OCI-M1 (cell line): ENCODE measurements at regions not wholly inside any gene's neighbourhood (a gene's known extent, or its start where the extent isn't known, plus 50 kb on each side); places are given as distances from the start of the nearest gene placed in this dataset.

Source experiments
- DNase-seq: peaks from one replicate; lab custom pipeline; 2025; lab: John Stamatoyannopoulos, UW

DNA sequence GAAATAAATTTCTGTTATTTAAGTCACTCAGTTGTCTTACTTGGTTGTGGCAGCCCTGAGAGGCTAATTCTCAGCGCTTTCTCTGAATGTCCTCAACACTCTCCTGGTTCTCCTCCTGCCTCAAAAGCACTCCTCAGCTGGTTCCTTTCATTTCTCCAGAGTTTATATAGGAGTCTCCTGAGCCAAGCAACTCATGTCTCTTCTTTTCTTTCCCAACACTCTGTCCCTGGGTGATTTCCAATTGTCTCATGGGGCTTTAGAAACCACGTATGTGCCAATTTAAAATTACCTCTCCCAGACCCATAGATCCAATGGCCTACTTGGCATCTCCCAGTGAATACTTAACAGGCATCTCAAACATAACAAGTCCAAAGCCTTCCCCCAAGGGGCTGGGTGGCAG lies 184.3 kb downstream of the TTC32 start:
- DNase-seq = no peak

- no peak for DNase-seq
Measured at GRCh38 chr2:19714926-19715325, 186.9 kb downstream of the TTC32 start.

- DNase-seq = no peak
Measured at GRCh38 chr2:19712850-19713249, 188.9 kb downstream of the TTC32 start.

DNA sequence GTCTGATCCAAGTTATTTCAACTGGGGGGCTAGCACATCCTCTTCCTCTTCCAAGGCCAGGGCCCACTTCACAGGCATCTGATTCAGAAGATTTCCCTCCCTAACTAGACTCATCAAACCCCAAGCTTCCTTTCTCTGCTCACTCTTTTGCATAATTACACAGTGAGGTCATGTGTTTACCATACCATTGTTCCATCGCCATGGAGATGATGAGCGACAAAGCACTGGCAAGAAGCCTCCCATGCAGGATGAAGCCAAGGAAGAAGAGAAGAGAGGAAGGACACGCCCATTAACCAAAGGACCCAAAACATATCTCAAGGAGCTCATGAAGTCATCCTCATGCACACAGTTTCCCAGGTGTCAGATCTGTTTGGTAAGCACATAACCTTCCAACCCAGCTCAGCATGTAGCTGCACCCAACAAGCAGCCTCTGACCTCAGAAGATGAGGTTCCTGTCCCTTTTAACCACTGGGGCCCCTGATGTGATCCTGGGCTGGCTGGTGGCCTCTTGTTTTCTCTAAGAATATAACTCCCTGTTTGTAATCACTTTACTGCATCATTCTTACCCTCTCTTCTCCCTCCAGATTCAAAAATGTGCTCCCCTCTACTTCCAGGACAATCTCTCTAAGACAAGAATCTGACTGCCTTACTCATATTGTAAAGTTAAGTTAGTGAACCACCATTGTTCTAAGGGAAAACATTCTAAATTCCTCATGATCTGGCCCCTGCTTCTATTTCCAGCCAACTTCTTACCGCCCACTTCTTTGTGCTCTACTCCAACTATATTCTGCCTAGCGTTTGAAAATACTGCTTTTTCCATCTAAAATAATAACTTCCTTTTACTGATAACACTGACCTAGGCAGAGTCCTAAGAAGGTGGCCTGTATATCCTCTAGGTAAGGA lies 190.1 kb downstream of the TTC32 start:
- DNase-seq = no peak

- DNase-seq = no peak
Measured at GRCh38 chr2:19710230-19710629, 191.6 kb downstream of the TTC32 start.

DNA sequence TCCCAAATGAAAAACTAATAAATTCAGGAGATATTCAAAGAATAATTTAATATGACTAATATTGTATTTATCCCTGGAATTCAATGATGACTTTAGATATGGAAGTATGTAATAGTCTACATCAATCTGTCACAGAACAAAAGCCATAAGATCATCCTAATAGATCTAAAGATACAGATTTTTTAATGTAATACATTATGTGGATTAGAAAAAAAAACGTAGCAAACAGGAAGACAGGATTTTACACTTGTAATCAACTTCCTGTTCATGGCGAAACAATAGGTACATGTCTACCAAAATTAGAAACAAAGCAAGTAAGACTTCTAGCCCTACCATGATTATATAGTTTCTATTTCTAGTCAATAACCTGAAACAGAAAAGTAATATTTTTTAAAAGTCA lies 192.2 kb downstream of the TTC32 start:
- no peak for DNase-seq

- DNase-seq = no peak
Measured at GRCh38 chr2:19708776-19709175, 193.0 kb downstream of the TTC32 start.

GRCh38 chr2:19706332-19706731 lies 195.5 kb downstream of the TTC32 start:
- DNase-seq = no peak

- no peak for DNase-seq
Measured at GRCh38 chr2:19702267-19702666, 199.5 kb downstream of the TTC32 start.

- DNase-seq = no peak
Measured at GRCh38 chr2:19700861-19701585, 200.8 kb downstream of the TTC32 start.

GRCh38 chr2:19697131-19697530 lies 204.7 kb downstream of the TTC32 start:
- DNase-seq = no peak

- DNase-seq = no peak
Measured at GRCh38 chr2:19695706-19696105, 206.1 kb downstream of the TTC32 start.

DNA sequence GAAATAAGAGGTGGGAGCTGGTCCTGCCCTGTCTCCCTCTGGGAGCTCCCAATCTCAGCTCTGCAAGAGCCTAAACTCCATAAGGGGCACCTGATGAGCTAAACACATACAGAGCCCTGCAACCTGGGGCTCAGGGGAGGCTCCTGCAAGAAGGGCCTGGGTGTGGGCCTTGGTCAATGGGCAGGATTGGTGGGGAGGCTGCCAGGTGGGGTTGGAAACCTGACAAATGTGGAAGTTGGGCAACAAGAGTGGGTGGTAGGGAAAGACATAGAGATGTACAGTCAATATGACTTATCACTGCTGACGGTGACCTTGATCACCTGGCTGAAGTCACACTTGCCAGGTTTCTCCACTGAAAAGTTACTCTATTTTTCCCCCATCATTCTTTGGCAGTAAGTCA lies 209.9 kb downstream of the TTC32 start:
- no peak for DNase-seq

GRCh38 chr2:19690429-19690828 lies 211.4 kb downstream of the TTC32 start:
- DNase-seq = no peak

- no peak for DNase-seq
Measured at GRCh38 chr2:19689646-19690168, 212.1 kb downstream of the TTC32 start.

GRCh38 chr2:19688059-19688458 lies 213.7 kb downstream of the TTC32 start:
- no peak for DNase-seq

DNA sequence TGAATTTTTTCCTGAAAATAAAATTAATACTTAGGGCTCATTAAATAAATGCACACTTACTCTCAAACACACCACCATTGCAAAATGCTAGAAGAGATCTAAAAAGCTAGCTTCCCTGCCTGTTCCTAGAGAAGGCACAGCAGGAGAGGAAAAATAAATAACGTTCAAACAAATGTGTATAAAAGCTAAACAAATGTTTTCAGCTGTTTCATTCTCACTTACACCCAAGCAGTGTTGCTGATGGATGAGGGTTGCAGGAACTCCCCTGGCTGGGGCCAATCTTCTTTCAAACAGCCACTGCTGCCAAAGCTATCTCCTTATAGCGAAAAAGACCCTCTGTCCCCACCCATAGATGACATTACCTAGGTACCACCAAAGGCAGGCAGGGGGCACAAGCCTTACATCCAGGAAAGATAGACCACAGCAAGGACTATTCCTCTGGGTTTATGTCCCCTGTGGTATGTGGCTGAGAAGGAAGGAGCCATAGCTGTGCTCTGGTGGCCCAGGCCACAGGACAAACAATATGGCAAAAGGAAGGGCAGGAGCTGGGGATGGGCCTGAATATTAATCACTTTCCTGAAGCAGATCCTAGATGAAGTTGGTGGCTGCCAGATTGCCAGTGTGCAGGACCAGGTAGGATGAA lies 214.6 kb downstream of the TTC32 start:
- no peak for DNase-seq

DNA sequence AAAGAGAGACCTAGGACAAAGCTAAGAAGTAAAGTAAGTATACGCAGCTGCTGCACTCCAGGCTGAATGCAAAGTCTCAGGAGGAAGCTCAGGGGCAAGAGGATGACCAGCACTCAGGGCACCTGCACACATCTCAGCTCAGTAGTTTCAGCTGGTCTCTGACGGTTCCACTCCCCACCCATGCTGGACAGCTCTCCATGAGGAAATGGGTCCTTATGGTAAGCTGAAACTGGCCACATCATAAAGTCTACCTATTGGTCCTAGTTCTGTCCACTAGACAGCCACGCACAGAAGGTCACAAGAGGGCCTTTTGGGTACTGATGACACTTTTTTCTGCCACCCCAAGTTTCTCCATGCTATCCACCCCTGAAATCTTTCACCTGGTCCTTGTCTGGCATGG lies 215.3 kb downstream of the TTC32 start:
- DNase-seq = no peak

- no peak for DNase-seq
Measured at GRCh38 chr2:19685731-19686130, 216.1 kb downstream of the TTC32 start.

- DNase-seq = no peak
Measured at GRCh38 chr2:19684516-19684915, 217.3 kb downstream of the TTC32 start.

DNA sequence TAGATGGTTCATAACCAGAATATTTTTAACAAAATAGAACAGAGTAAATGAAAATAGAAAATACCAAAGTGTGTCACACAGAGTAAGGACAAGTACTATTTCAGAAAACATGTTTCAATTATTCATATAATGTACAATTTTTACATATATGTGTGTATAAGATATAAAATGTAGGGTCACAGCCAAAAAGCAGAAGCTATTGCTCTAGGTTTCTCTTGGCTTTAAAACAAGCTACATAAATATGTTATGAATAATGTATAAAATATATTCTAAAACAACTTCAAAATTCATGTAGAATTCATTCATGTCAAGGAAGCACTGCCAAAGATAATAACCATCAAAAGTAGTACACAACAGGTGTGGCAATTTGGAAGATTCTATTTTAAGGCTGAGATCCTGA lies 218.2 kb downstream of the TTC32 start:
- DNase-seq = no peak

DNA sequence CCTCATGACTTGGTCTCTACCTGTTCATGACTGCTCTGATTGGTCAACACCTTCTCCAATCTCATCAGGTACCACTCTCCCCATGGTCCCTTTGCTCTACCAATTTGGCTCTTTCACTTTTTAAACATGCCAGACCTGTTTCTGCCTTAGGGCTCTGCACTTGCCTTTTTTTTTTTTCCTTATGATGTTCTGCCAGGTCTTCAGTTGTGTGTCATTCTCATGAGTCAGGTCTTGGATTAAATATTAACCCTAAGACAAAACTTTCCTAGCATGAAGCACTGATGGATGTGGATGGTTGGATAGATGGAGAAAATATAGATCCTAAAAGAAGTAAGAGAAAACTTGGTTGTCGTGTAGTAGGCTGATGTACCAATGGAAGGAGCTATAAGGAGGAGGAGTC lies 219.3 kb downstream of the TTC32 start:
- no peak for DNase-seq
